HCT116 (cell line): ENCODE measurements at regions not wholly inside any gene's neighbourhood (a gene's known extent, or its start where the extent isn't known, plus 50 kb on each side); places are given as distances from the start of the nearest gene placed in this dataset.

ENCODE experiments used
- CTCF ChIP-seq, 3 experiments: fragments of 200-600 bp in 1 of 3; sonication (generic) in 1 of 3; IDR thresholded peaks in 2 of 3; conservative IDR thresholded peaks in 1 of 3; 2 replicates each; pipeline ENCODE4 v1.5.1; 2012 to 2017; ENCODE audit warnings: low read depth in 2 of 3, low read length in 2 of 3, antibody characterized with exemption in 1 of 3, borderline replicate concordance in 1 of 3, control low read depth in 1 of 3, mild to moderate bottlenecking in 1 of 3, mixed read lengths in 1 of 3, mixed run types in 1 of 3, moderate library complexity in 1 of 3; ENCODE audit not compliant: insufficient read depth in 1 of 3
- POLR2A ChIP-seq: IDR thresholded peaks from 2 replicates; pipeline ENCODE4 v1.7.0; 2011; ENCODE audit warnings: borderline replicate concordance; ENCODE audit not compliant: insufficient read depth, insufficient read length; ENCODE audit errors: extremely low read depth
- POLR2AphosphoS5 ChIP-seq: IDR thresholded peaks from 2 replicates; pipeline ENCODE4 v1.6.1; 2011; ENCODE audit warnings: mild to moderate bottlenecking, low read depth, low read length, moderate library complexity

- TF ChIP-seq POLR2A (no peak), POLR2AphosphoS5 (no peak), CTCF (IDR thresholded peaks at IDR 0.05 in 2 of 3, conservative IDR thresholded peaks at IDR 0.05 in 1 of 3; ENCODE audit: borderline replicate concordance in 1 of 3, insufficient read depth in 1 of 3, low read depth in 2 of 3, low read length in 2 of 3) (no peak)
Measured at GRCh38 chr6:168817558-168818159, 376.7 kb downstream of the SMOC2 start.
